ENCODE measurements at regions not wholly inside any gene's neighbourhood (a gene's known extent, or its start where the extent isn't known, plus 50 kb on each side); places are given as distances from the start of the nearest gene placed in this dataset.

DNA sequence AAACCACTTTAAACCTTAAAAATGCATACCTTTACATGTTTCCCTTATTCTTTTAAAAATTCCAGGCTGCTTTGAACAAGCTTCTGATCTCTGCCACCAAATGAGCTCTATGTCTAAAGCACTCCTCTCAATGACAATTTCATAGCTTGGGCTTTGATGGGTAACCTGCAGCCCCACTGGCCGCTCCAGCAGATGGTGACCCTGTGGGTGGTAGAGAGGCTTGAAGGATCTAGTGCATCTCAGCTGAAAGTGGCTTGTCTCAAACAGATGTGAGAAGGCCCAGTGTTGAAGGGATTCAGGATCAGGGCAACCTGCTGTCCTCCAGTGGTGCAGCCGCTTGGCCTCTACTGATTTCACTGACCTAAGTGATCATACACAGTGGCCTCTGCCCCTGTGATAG is 84.7 kb upstream of the IRF2BP2 start (continued):
- TF ChIP-seq, protein P1, sequence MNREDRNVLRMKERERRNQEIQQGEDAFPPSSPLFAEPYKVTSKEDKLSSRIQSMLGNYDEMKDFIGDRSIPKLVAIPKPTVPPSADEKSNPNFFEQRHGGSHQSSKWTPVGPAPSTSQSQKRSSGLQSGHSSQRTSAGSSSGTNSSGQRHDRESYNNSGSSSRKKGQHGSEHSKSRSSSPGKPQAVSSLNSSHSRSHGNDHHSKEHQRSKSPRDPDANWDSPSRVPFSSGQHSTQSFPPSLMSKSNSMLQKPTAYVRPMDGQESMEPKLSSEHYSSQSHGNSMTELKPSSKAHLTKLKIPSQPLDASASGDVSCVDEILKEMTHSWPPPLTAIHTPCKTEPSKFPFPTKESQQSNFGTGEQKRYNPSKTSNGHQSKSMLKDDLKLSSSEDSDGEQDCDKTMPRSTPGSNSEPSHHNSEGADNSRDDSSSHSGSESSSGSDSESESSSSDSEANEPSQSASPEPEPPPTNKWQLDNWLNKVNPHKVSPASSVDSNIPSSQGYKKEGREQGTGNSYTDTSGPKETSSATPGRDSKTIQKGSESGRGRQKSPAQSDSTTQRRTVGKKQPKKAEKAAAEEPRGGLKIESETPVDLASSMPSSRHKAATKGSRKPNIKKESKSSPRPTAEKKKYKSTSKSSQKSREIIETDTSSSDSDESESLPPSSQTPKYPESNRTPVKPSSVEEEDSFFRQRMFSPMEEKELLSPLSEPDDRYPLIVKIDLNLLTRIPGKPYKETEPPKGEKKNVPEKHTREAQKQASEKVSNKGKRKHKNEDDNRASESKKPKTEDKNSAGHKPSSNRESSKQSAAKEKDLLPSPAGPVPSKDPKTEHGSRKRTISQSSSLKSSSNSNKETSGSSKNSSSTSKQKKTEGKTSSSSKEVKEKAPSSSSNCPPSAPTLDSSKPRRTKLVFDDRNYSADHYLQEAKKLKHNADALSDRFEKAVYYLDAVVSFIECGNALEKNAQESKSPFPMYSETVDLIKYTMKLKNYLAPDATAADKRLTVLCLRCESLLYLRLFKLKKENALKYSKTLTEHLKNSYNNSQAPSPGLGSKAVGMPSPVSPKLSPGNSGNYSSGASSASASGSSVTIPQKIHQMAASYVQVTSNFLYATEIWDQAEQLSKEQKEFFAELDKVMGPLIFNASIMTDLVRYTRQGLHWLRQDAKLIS (CRISPR knock-in tag; IDR thresholded peaks at IDR 0.05) = no peak
- no peak for TF ChIP-seq ZFX (CRISPR knock-in tag; IDR thresholded peaks at IDR 0.05)
- no peak for TF ChIP-seq KDM5B (IDR thresholded peaks at IDR 0.05; ENCODE audit: insufficient replicate concordance, low read depth, low read length)
- no peak for TF ChIP-seq MEF2A (IDR thresholded peaks at IDR 0.05; ENCODE audit: control insufficient read depth, low read depth, low read length)
- no peak for TF ChIP-seq ETV5 (CRISPR knock-in tag; IDR thresholded peaks at IDR 0.05; ENCODE audit: low read depth)

DNA sequence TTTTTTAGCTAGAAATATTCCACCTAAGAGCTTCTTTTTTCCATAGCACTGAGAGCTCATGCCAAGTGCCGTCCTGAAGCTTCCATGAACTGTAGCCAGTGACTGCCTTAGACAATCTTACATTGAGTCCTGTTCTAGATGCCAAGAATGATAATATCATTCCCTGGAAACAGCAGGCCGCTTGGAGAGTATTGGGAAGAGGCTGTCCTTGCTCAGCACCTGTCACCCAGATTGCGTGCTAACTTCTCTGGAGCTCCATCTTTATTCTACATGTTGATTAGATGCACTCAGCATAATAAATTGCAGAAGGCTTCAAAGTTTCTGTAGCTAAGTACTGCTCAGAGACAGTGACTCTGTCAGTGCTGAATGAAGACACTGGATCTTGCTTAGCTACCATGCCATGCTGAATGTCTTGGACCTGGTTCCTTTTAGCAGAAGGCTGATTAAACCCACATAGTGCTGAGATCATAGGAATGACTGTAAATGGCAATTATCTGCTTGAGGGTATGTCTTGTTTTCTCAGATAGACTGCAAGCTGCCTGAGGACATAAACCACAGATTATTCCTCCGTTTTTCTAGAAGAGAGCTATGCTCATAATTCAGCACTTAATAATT is 83.1 kb upstream of the IRF2BP2 start:
- DNase-seq (ENCODE audit: extremely low read depth in 1 of 4, low spot score in 3 of 4) (no peak), ATAC-seq (no peak), FAIRE-seq (no peak)
- POLR2A ChIA-PET = interaction anchor here (0.5 to 3.3 kb wide), 9 partner anchors 8 to 302 kb away, joined by 3 to 16 read pairs (median 5); no protein-coding TSS in a partner anchor
- Histone ChIP-seq H3K27me3 (ENCODE audit: control insufficient read depth in 2 of 2, insufficient read depth in 2 of 2, low read length in 2 of 2) (no peaks in the 10 kb centered on the region), H3K9me3 (replicated peaks; ENCODE audit: control insufficient read depth, insufficient read depth, low read depth, low read length) (no peaks in the 10 kb centered on the region), H3K9me1 (ENCODE audit: control insufficient read depth, insufficient read depth, low read length) (no peaks in the 10 kb centered on the region), H3K4me1 (replicated peaks in 1 of 2; ENCODE audit: control insufficient read depth in 2 of 2, insufficient read depth in 2 of 2, low read length in 2 of 2) (peaks cover 3 to 6% of the 10 kb centered on the region in 2 experiments; a peak in 2 of 5 replicates), H3K36me3 (ENCODE audit: control insufficient read depth, insufficient read depth, low read length) (no peaks in the 10 kb centered on the region), H3K79me2 (ENCODE audit: control insufficient read depth, insufficient read depth, low read length) (no peaks in the 10 kb centered on the region), H3K9ac (ENCODE audit: insufficient read depth in 1 of 2, low read depth in 2 of 2, low read length in 2 of 2) (no peak overlapping the region), H3K27ac (ENCODE audit: extremely low read depth, low read depth, low read length) (no peak overlapping the region), H3K4me3 (no peak overlapping the region), H2AFZ (ENCODE audit: low read depth, low read length) (no peak overlapping the region), H4K20me1 (replicated peaks; ENCODE audit: control insufficient read depth, insufficient read depth, low read length) (no peaks in the 10 kb centered on the region), H3K4me2 (ENCODE audit: insufficient read depth, low read length) (no peak overlapping the region)
- WGBS (ENCODE audit: insufficient coverage, low coverage, missing lambda C conversion rate) = 40% methylated on average over 4 of the region's 4 CpGs
- TF ChIP-seq, protein P2, sequence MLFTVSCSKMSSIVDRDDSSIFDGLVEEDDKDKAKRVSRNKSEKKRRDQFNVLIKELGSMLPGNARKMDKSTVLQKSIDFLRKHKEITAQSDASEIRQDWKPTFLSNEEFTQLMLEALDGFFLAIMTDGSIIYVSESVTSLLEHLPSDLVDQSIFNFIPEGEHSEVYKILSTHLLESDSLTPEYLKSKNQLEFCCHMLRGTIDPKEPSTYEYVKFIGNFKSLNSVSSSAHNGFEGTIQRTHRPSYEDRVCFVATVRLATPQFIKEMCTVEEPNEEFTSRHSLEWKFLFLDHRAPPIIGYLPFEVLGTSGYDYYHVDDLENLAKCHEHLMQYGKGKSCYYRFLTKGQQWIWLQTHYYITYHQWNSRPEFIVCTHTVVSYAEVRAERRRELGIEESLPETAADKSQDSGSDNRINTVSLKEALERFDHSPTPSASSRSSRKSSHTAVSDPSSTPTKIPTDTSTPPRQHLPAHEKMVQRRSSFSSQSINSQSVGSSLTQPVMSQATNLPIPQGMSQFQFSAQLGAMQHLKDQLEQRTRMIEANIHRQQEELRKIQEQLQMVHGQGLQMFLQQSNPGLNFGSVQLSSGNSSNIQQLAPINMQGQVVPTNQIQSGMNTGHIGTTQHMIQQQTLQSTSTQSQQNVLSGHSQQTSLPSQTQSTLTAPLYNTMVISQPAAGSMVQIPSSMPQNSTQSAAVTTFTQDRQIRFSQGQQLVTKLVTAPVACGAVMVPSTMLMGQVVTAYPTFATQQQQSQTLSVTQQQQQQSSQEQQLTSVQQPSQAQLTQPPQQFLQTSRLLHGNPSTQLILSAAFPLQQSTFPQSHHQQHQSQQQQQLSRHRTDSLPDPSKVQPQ (CRISPR knock-in tag; IDR thresholded peaks at IDR 0.05; ENCODE audit: borderline replicate concordance) = no peak
- TF ChIP-seq SMAD3 (CRISPR knock-in tag; conservative IDR thresholded peaks at IDR 0.05) (no peak), ZBTB1 (CRISPR knock-in tag; IDR thresholded peaks at IDR 0.05; ENCODE audit: borderline replicate concordance, low read depth) (no peak)
- in situ Hi-C loops (cut with MboI) (no loop called here), intact Hi-C loops (cut with micrococcal nuclease) (no loop called here)
- CTCF ChIA-PET (ENCODE audit: low intra/inter-chr PET ratio) = no interaction called here
- BruUV-seq (replicated peaks) = no TSS peak

Data from K562 (cell line).